BJ (cell line): ENCODE measurements at regions not wholly inside any gene's neighbourhood (a gene's known extent, or its start where the extent isn't known, plus 50 kb on each side); places are given as distances from the start of the nearest gene placed in this dataset.

Source experiments
- CTCF ChIA-PET: fragments of 350-600 bp; formaldehyde crosslinking; extraction: SDS; loops from one replicate; lab custom pipeline; 2021; ENCODE audit warnings: antibody characterized with exemption, inconsistent platforms; lab: Yijun Ruan, JAX
- POLR2A ChIA-PET: fragments of 300-600 bp; sonication (Branson Sonifier 250); formaldehyde crosslinking; extraction: SDS; loops from one replicate; lab custom pipeline; 2021; ENCODE audit warnings: antibody characterized with exemption; lab: Charles Lee
- DNase-seq: peaks from one replicate; pipeline ENCODE4 v3.0.0-alpha.2; 2011; ENCODE audit warnings: low read depth
- H3K27me3 ChIP-seq: 2 replicates; pipeline ENCODE4 v1.6.0; 2011; ENCODE audit warnings: low read length; ENCODE audit not compliant: control insufficient read depth, insufficient read depth
- H3K36me3 ChIP-seq: 2 replicates; pipeline ENCODE4 v1.5.1; 2011; ENCODE audit warnings: low read length; ENCODE audit not compliant: control insufficient read depth, insufficient read depth
- H3K4me3 ChIP-seq: 2 replicates; pipeline ENCODE4 v1.5.1; 2011; ENCODE audit warnings: low read depth, mild to moderate bottlenecking, control low read depth, low read length
- TF ChIP-seq, protein P1 (sequence below): IDR thresholded peaks from 2 replicates; pipeline ENCODE4 v1.5.1; 2011; ENCODE audit warnings: low read depth, mild to moderate bottlenecking, control low read depth, inconsistent platforms, low read length, moderate library complexity; ENCODE audit not compliant: insufficient read depth

GRCh38 chr5:37971483-37972024, 131.7 kb upstream of the GDNF start:
- CTCF ChIA-PET, result no interaction called here
- POLR2A ChIA-PET, result no interaction called here
- H3K36me3 ChIP-seq, result no peaks in the 10 kb centered on the region
- no peaks in the 10 kb centered on the region for H3K27me3 ChIP-seq
- TF ChIP-seq, protein P1, sequence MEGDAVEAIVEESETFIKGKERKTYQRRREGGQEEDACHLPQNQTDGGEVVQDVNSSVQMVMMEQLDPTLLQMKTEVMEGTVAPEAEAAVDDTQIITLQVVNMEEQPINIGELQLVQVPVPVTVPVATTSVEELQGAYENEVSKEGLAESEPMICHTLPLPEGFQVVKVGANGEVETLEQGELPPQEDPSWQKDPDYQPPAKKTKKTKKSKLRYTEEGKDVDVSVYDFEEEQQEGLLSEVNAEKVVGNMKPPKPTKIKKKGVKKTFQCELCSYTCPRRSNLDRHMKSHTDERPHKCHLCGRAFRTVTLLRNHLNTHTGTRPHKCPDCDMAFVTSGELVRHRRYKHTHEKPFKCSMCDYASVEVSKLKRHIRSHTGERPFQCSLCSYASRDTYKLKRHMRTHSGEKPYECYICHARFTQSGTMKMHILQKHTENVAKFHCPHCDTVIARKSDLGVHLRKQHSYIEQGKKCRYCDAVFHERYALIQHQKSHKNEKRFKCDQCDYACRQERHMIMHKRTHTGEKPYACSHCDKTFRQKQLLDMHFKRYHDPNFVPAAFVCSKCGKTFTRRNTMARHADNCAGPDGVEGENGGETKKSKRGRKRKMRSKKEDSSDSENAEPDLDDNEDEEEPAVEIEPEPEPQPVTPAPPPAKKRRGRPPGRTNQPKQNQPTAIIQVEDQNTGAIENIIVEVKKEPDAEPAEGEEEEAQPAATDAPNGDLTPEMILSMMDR, result no peak
- no peak overlapping the region for H3K4me3 ChIP-seq
- DNase-seq, result no peak

GRCh38 chr5:37966871-37967270, 127.0 kb upstream of the GDNF start:
- ChIA-PET CTCF (no interaction called here), POLR2A (interaction anchor here (0.6 kb wide), 1 partner anchor 209 kb away, joined by 3 read pairs; no protein-coding TSS in a partner anchor)
- no peaks in the 10 kb centered on the region; the same call in 1 of the 2 replicates for H3K27me3 ChIP-seq
- no peak for DNase-seq
- H3K36me3 ChIP-seq, result no peaks in the 10 kb centered on the region
- H3K4me3 ChIP-seq, result no peak overlapping the region
- TF ChIP-seq, protein P1, result no peak

DNA sequence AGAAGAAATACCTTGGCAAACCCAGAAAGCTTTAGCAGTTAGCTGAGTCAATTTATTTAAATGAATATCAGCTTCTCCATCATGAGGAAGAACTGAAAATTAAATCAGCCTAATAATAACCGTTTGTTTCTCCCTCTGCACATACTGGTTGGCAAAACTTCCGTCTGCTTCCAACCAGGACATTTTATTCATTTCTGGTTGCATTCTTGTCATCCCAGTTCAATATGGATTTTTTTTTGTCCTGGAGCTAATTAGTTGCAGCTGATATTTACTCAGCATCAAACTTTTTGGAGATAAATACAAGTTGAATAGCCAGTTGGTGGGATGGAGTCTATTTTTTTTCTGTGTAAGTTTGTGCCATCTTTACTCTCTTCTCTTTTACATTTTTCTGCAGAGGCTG, 126.5 kb upstream of the GDNF start:
- CTCF ChIA-PET, result interaction anchor here (1.0 kb wide), 1 partner anchor 14 kb away, joined by 3 read pairs; no protein-coding TSS in a partner anchor
- Histone ChIP-seq H3K36me3 (no peaks in the 10 kb centered on the region), H3K27me3 (no peaks in the 10 kb centered on the region; the same call in 1 of the 2 replicates), H3K4me3 (no peak overlapping the region)
- POLR2A ChIA-PET, result interaction anchor here (0.6 kb wide), 1 partner anchor 209 kb away, joined by 3 read pairs; no protein-coding TSS in a partner anchor
- DNase-seq, result peak; percentile 36
- TF ChIP-seq, protein P1, result no peak

GRCh38 chr5:37962389-37962788, 122.5 kb upstream of the GDNF start:
- ChIA-PET POLR2A (no interaction called here), CTCF (no interaction called here)
- no peak for DNase-seq
- TF ChIP-seq, protein P1, result no peak
- Histone ChIP-seq H3K4me3 (no peak overlapping the region), H3K36me3 (no peaks in the 10 kb centered on the region), H3K27me3 (no peaks in the 10 kb centered on the region; the same call in 1 of the 2 replicates)

- ChIA-PET CTCF (interaction anchor here (1.0 kb wide), 1 partner anchor 13 kb away, joined by 3 read pairs; no protein-coding TSS in a partner anchor), POLR2A (no interaction called here)
- DNase-seq, result no peak
- Histone ChIP-seq H3K27me3 (no peaks in the 10 kb centered on the region), H3K36me3 (no peaks in the 10 kb centered on the region), H3K4me3 (no peak overlapping the region)
- TF ChIP-seq, protein P1, result no peak
Measured at GRCh38 chr5:37957218-37957617, 117.4 kb upstream of the GDNF start.
